Neuronal stem cell (in vitro differentiated cells): ENCODE measurements at regions not wholly inside any gene's neighbourhood (a gene's known extent, or its start where the extent isn't known, plus 50 kb on each side); places are given as distances from the start of the nearest gene placed in this dataset.

ENCODE experiments used
- DNase-seq: peaks from one replicate; pipeline ENCODE4 v3.0.0-alpha.2; 2013; ENCODE audit warnings: low spot score
- H2AFZ ChIP-seq: one replicate; pipeline ENCODE4 v1.6.1; 2013; ENCODE audit warnings: mild to moderate bottlenecking, low read length, inconsistent platforms
- H2AK5ac ChIP-seq: 2 replicates; pipeline ENCODE4 v1.6.1; 2013; ENCODE audit warnings: low read depth, mild to moderate bottlenecking, inconsistent platforms, low read length, moderate library complexity, mixed read lengths
- H2BK120ac ChIP-seq: 2 replicates; pipeline ENCODE4 v1.6.1; 2013; ENCODE audit warnings: low read depth, mild to moderate bottlenecking, inconsistent platforms, low read length, moderate library complexity, mixed read lengths
- H2BK12ac ChIP-seq: one replicate; pipeline ENCODE4 v1.6.1; 2013; ENCODE audit warnings: low read length, inconsistent platforms
- H2BK15ac ChIP-seq: 2 replicates; pipeline ENCODE4 v1.6.1; 2013; ENCODE audit warnings: mild to moderate bottlenecking, low read length, inconsistent platforms, mixed read lengths
- H2BK5ac ChIP-seq: one replicate; pipeline ENCODE4 v1.6.1; 2013; ENCODE audit warnings: inconsistent platforms, mild to moderate bottlenecking, low read length, moderate library complexity
- H3K14ac ChIP-seq: one replicate; pipeline ENCODE4 v1.6.1; 2013; ENCODE audit warnings: low read length, inconsistent platforms
- H3K18ac ChIP-seq: 2 replicates; pipeline ENCODE4 v1.6.1; 2013; ENCODE audit warnings: low read length, inconsistent platforms
- H3K23ac ChIP-seq: 2 replicates; pipeline ENCODE4 v1.6.1; 2013; ENCODE audit warnings: low read depth, mild to moderate bottlenecking, mixed read lengths, low read length, inconsistent platforms; ENCODE audit not compliant: poor library complexity
- H3K27ac ChIP-seq: replicated peaks from 3 replicates; pipeline ENCODE4 v1.5.1; 2013; ENCODE audit warnings: low read length, inconsistent platforms
- H3K27me3 ChIP-seq, 3 experiments: 2 replicates each; pipeline ENCODE4 v1.6.1; 2013; ENCODE audit warnings: low read length in 3 of 3, mild to moderate bottlenecking in 2 of 3, inconsistent platforms in 1 of 3, low read depth in 1 of 3, mixed read lengths in 1 of 3, moderate library complexity in 1 of 3; ENCODE audit not compliant: control insufficient read depth in 3 of 3, insufficient read depth in 3 of 3
- H3K36me3 ChIP-seq, 2 donors: replicated peaks in 1 of 2; 2 replicates each; pipeline ENCODE4 v1.6.1; 2013; ENCODE audit warnings: low read length in 2 of 2; ENCODE audit not compliant: control insufficient read depth in 2 of 2, insufficient read depth in 2 of 2
- H3K4ac ChIP-seq: 2 replicates; pipeline ENCODE4 v1.6.1; 2013; ENCODE audit warnings: inconsistent platforms, mild to moderate bottlenecking, low read length, moderate library complexity
- H3K4me1 ChIP-seq, 2 donors: 1 replicate in 1 of 2; 2 replicates in 1 of 2; pipeline ENCODE4 v1.6.1; 2013; ENCODE audit warnings: low read length in 2 of 2, low read depth in 1 of 2; ENCODE audit not compliant: control insufficient read depth in 2 of 2, insufficient read depth in 1 of 2
- H3K4me2 ChIP-seq: one replicate; pipeline ENCODE4 v1.6.1; 2013; ENCODE audit warnings: mild to moderate bottlenecking, low read length, inconsistent platforms; ENCODE audit not compliant: insufficient read depth, poor library complexity, severe bottlenecking
- H3K4me3 ChIP-seq, 2 donors: 2 replicates each; pipeline ENCODE4 v1.5.1; 2013; ENCODE audit warnings: low read length in 2 of 2, mild to moderate bottlenecking in 2 of 2, inconsistent platforms in 1 of 2, moderate library complexity in 1 of 2
- H3K79me1 ChIP-seq: one replicate; pipeline ENCODE4 v1.6.1; 2013; ENCODE audit warnings: low read depth, mild to moderate bottlenecking, inconsistent platforms, low read length, moderate library complexity
- H3K9ac ChIP-seq: one replicate; pipeline ENCODE4 v1.6.1; 2013; ENCODE audit warnings: mild to moderate bottlenecking, low read depth, low read length, inconsistent platforms; ENCODE audit not compliant: poor library complexity
- H3K9me3 ChIP-seq, 2 donors: replicated peaks in 1 of 2; 2 replicates each; pipeline versions ENCODE3 to v1.6.1; 2013; ENCODE audit warnings: low read length in 2 of 2, mild to moderate bottlenecking in 2 of 2, inconsistent platforms in 1 of 2, low read depth in 1 of 2, mixed read lengths in 1 of 2, moderate library complexity in 1 of 2; ENCODE audit not compliant: control insufficient read depth in 2 of 2, insufficient read depth in 1 of 2
- H4K8ac ChIP-seq: one replicate; pipeline ENCODE4 v1.6.1; 2013; ENCODE audit warnings: low read depth, mild to moderate bottlenecking, inconsistent platforms, low read length, moderate library complexity
- H4K91ac ChIP-seq: one replicate; pipeline ENCODE4 v1.6.1; 2013; ENCODE audit warnings: low read length, low read depth, mild to moderate bottlenecking, inconsistent platforms; ENCODE audit not compliant: poor library complexity
- WGBS, 2 donors: extraction: QIAGEN DNeasy Blood & Tissue Kit; methylation state at CpG; one replicate each; pipeline ENCODE4 v1.1.7; 2013; ENCODE audit warnings: missing lambda C conversion rate in 2 of 2, mixed read lengths in 1 of 2; ENCODE audit not compliant: insufficient read length in 2 of 2, insufficient replicate concordance in 1 of 2; ENCODE audit errors: extremely low coverage in 2 of 2; 5-methylcytosine and 5-hydroxymethylcytosine counted together

DNA sequence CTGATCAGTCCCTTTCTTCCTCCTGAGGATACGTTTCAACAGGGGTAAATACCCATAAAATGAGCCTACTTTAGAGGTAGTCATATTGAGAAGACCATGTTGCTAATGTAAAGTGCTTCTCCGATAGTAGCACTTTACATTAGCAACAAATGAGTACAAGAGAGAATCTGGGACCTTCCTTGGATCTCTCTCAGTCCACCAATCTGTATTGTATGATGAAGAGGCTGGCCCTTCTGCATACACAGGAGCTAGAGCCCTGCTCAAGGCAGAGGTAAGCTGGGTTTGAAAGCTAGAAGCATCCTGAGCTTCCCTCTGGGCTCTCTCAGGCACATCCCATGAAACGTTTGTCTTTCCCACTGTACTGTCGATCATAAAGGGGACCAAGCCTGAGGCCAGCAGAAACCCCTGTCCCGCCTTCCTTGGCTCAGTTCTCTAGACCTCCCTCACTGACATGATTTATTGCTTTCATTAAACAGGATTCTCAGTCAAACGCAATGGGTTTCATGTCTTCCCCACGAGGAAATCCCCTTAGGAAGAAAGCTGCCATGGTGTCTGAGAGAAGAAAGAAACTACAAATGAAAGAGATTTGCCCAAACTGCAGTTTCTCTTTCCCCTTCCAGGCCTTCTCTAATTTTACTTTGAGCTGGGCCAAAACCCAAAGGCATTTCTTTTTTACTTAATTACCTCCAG lies 62.8 kb upstream of the BCAR3 start:
- peak overlapping the region; percentile 30 for H2BK12ac ChIP-seq
- H3K4me3 ChIP-seq: no peak overlapping the region
- H2BK15ac ChIP-seq: no peak overlapping the region
- no peak overlapping the region for H3K14ac ChIP-seq
- H2AK5ac ChIP-seq: no peak overlapping the region
- no peak overlapping the region for H4K91ac ChIP-seq
- no peaks in the 10 kb centered on the region for H3K27me3 ChIP-seq
- H2BK120ac ChIP-seq: no peak overlapping the region
- no peak overlapping the region for H3K9ac ChIP-seq
- DNase-seq: no peak
- peaks cover 7% of the 10 kb centered on the region in 2 donors for H3K9me3 ChIP-seq
- no CpG with 5 or more reads among the region's 7 CpGs for WGBS, 2 donors
- peaks cover 11 to 12% of the 10 kb centered on the region in 2 donors for H3K4me1 ChIP-seq
- no peaks in the 10 kb centered on the region for H3K36me3 ChIP-seq
- no peak overlapping the region for H3K4ac ChIP-seq
- H3K18ac ChIP-seq: peak overlapping the region; percentile 57
- H2BK5ac ChIP-seq: no peak overlapping the region
- no peak overlapping the region for H3K27ac ChIP-seq
- no peak overlapping the region for H4K8ac ChIP-seq
- H3K23ac ChIP-seq: no peak overlapping the region
- no peak overlapping the region for H2AFZ ChIP-seq
- H3K4me2 ChIP-seq: no peak overlapping the region
- no peaks in the 10 kb centered on the region for H3K79me1 ChIP-seq

DNA sequence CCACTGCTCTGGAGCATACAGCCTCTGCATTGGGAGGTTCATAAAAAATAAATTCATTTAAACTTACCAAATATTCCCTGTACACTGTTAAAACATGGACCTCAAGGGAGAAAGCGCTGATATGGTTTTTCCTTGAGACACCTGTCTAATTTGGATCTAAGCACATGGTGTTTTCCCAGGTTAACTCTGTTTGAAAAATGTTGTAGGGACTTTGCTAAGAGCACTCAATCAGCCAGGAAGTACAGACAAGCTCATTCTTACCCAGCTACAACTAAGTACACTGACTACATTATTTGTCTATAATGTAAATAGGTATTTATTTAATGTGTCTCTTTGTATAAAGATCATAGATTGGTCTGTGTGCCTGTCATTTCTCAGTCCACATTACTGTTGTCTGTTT lies 61.8 kb upstream of the BCAR3 start:
- no peak overlapping the region for H3K4me2 ChIP-seq
- H3K23ac ChIP-seq: no peak overlapping the region
- no peak overlapping the region for H2BK120ac ChIP-seq
- peaks cover 15 to 19% of the 10 kb centered on the region in 2 donors for H3K4me1 ChIP-seq
- no peak overlapping the region for H2BK12ac ChIP-seq
- H3K18ac ChIP-seq: no peak overlapping the region
- H2AK5ac ChIP-seq: no peak overlapping the region
- peaks cover 7% of the 10 kb centered on the region in 2 donors for H3K9me3 ChIP-seq
- H3K14ac ChIP-seq: no peak overlapping the region
- H3K36me3 ChIP-seq: no peaks in the 10 kb centered on the region
- no peak for DNase-seq
- no peak overlapping the region for H4K91ac ChIP-seq
- no peak overlapping the region for H2AFZ ChIP-seq
- no peak overlapping the region for H3K4ac ChIP-seq
- H3K9ac ChIP-seq: no peak overlapping the region
- H2BK15ac ChIP-seq: no peak overlapping the region
- H3K79me1 ChIP-seq: no peaks in the 10 kb centered on the region
- H3K4me3 ChIP-seq: no peak overlapping the region
- H3K27ac ChIP-seq: no peak overlapping the region
- no peak overlapping the region for H2BK5ac ChIP-seq
- no peak overlapping the region for H4K8ac ChIP-seq
- WGBS, 2 donors: no CpG with 5 or more reads among the region's 1 CpG
- H3K27me3 ChIP-seq: no peaks in the 10 kb centered on the region

DNA sequence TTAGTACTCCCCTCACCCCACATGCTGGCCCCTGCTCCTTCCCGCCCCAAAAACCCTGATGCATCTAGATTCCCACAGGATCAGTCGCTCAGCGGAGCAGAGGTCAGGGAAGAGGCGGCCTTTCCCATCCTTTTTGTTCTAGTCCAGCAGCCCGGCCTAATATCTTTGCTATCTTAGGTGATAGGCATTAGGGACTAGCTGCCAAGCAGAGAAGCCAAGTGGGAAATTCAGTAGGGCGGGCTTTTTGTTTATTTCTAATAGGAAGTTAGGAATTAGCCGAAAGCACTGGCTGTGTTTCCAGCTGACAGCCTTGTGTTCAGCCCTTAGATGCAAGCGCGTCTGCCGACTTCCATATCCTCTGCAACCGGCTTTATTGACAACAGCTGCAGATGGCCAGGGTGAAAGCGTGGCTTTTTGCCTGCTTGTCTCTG lies 59.0 kb upstream of the BCAR3 start:
- no peaks in the 10 kb centered on the region for H3K79me1 ChIP-seq
- H4K8ac ChIP-seq: no peak overlapping the region
- no peaks in the 10 kb centered on the region for H3K27me3 ChIP-seq
- H3K14ac ChIP-seq: no peak overlapping the region
- H3K4me2 ChIP-seq: no peak overlapping the region
- no peak overlapping the region for H3K4ac ChIP-seq
- peak overlapping the region; percentile 50 for H3K9ac ChIP-seq
- H3K36me3 ChIP-seq: no peaks in the 10 kb centered on the region
- H3K27ac ChIP-seq: peak overlapping the region; percentile 96
- peaks cover 15 to 22% of the 10 kb centered on the region in 2 donors for H3K4me1 ChIP-seq
- H3K23ac ChIP-seq: no peak overlapping the region
- H2BK15ac ChIP-seq: peak overlapping the region; percentile 23
- peak overlapping the region; percentile 40 for H2AK5ac ChIP-seq
- H3K9me3 ChIP-seq: peaks cover 0 to 4% of the 10 kb centered on the region in 2 donors
- H2BK12ac ChIP-seq: no peak overlapping the region
- peak overlapping the region; percentile 5 for H2BK120ac ChIP-seq
- no peak overlapping the region for H3K4me3 ChIP-seq
- peak overlapping the region; percentile 95 for H3K18ac ChIP-seq
- no CpG with 5 or more reads among the region's 12 CpGs for WGBS, 2 donors
- peak; percentile 57 for DNase-seq
- no peak overlapping the region for H4K91ac ChIP-seq
- H2AFZ ChIP-seq: peak overlapping the region; percentile 78
- no peak overlapping the region for H2BK5ac ChIP-seq

DNA sequence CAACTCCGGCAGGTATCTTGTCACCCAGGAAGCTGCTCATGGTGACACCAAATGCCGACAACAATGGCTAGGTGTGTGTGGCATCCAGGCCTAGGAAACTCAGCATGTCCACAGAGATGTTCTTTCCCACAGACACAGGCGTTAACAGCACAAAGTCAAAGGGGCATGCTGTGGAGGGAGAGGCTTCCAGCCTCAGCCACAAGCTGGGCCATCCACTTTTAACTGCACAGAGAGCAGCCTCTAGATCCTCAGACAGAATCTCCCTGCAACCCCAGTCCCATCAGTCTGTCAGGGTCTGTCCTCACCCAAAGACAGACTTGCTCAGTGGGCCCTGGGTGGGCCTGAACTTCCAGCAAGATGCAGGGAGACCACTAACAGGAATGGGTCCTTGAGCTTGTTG lies 58.5 kb upstream of the BCAR3 start:
- Histone ChIP-seq H2AK5ac (peak overlapping the region; percentile 50), H2BK5ac (peak overlapping the region; percentile 19), H3K27me3 (no peaks in the 10 kb centered on the region), H3K9ac (no peak overlapping the region), H3K18ac (peak overlapping the region; percentile 71), H2AFZ (peak overlapping the region; percentile 78), H3K9me3 (peaks cover 0 to 4% of the 10 kb centered on the region in 2 donors), H2BK12ac (no peak overlapping the region), H2BK120ac (peak overlapping the region; percentile 29), H3K36me3 (no peaks in the 10 kb centered on the region), H3K23ac (no peak overlapping the region), H3K4ac (no peak overlapping the region), H3K14ac (no peak overlapping the region), H3K4me1 (peaks cover 15 to 23% of the 10 kb centered on the region in 2 donors), H3K4me2 (no peak overlapping the region), H2BK15ac (no peak overlapping the region), H4K91ac (no peak overlapping the region), H3K4me3 (no peak overlapping the region), H4K8ac (no peak overlapping the region), H3K79me1 (no peaks in the 10 kb centered on the region), H3K27ac (peak overlapping the region; percentile 96)
- WGBS, 2 donors: no CpG with 5 or more reads among the region's 3 CpGs
- no peak for DNase-seq
